ENCODE measurements at regions not wholly inside any gene's neighbourhood (a gene's known extent, or its start where the extent isn't known, plus 50 kb on each side); places are given as distances from the start of the nearest gene placed in this dataset.

DNA sequence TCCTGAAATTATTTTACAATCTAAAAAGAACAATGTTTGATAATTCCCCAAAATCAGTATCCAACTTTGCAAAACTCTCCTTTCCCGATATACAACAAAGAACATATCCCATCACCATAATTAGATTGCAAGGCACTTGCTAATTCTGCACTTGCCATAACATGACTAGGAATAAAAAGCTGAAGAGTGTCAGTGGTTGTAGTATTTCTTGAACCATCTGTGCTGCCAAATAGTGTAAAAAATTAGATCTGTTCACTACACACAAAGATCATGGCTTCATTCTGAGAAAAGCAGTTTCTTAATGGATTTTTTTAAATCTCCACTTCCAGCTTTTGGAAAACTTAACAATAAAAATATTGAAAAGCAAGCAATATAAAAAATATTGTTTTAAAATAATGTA is 259.5 kb upstream of the FAM174A start:
- no peak for ATAC-seq
- TF ChIP-seq RARB (CRISPR knock-in tag; IDR thresholded peaks at IDR 0.05) (no peak), ZNF70 (CRISPR knock-in tag; IDR thresholded peaks at IDR 0.05) (no peak)

DNA sequence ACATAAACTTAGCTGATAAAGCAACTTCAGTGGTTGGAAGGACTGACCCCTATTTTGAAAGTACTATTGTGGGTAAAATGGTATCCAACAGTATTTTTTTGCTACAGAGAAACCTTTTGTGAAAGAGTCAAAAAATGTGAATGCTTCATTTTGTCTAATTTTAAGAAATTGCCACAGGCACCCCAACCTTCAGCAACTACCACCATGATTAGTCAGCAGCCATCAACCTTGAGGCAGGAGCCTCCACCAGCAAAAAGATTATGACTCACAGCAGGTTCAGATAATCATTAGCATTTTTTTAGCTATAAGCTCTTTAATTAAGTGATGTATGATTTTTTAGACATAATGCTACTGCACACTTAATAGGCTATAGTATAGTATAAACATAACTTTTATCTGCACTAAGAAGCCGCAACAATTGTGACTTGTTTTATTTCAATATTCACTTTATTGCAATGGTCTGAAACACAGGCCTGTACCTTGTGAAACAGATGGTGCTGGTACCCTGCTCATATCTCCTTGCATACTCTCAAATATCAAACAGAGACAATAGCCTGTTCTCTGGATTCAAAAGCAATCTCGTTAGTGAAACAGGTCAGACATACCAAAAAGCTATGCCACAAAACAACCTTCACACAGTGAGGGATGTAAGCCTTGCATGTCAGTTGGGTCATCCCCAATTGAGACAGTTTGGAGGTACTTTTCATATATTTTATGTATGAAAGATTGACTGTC is 261.2 kb upstream of the FAM174A start:
- no peak for ATAC-seq

DNA sequence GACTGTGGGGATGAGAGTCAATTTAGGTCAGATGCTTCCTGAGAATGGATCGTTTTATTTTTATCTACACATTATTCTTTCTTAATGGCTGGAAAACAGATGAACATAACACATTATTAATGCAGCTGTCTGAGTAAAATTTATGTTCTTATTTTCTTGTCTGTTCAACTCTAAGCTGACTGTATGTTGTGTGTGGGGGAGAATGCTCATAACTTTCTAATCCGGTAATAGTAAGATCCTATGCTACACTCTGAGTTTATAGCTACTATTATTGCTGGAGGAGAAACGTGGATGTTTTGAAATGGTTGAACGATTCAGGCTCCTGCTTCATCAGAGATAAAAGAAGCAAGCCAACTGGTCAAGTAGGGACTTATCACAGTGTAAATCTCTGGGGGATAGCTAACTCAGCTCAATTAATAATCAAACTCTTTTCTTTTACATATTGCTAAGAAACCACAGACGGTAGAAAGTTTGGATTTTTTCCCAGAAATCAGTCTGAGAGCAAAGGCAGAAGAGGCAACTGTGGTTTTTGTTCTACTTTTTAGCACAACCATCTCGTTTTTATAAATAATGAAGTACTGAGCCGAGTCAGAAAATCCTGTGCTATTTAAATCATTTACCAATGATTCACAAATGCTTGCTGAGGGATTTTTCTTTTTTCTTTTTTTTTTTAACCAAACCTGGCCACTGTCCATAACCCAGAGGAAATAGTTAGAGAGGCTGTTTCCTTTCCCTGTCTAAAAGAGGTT is 265.0 kb upstream of the FAM174A start:
- peak; percentile 25; the same call in 1 of the 3 replicates for ATAC-seq
- no peak for TF ChIP-seq ZNF8 (CRISPR knock-in tag; IDR thresholded peaks at IDR 0.05)
- TF ChIP-seq RARB (CRISPR knock-in tag; IDR thresholded peaks at IDR 0.05), result no peak
- TF ChIP-seq ZNF565 (CRISPR knock-in tag; conservative IDR thresholded peaks at IDR 0.05; ENCODE audit: low read depth), result no peak
- no peak for TF ChIP-seq TCF4 (CRISPR knock-in tag; IDR thresholded peaks at IDR 0.05; ENCODE audit: borderline replicate concordance)
- TF ChIP-seq, protein P1, sequence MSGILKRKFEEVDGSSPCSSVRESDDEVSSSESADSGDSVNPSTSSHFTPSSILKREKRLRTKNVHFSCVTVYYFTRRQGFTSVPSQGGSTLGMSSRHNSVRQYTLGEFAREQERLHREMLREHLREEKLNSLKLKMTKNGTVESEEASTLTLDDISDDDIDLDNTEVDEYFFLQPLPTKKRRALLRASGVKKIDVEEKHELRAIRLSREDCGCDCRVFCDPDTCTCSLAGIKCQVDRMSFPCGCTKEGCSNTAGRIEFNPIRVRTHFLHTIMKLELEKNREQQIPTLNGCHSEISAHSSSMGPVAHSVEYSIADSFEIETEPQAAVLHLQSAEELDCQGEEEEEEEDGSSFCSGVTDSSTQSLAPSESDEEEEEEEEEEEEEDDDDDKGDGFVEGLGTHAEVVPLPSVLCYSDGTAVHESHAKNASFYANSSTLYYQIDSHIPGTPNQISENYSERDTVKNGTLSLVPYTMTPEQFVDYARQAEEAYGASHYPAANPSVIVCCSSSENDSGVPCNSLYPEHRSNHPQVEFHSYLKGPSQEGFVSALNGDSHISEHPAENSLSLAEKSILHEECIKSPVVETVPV (CRISPR knock-in tag; IDR thresholded peaks at IDR 0.05), result no peak
- no peak for TF ChIP-seq SNAI2 (CRISPR knock-in tag; IDR thresholded peaks at IDR 0.05)
- no peak for TF ChIP-seq ZNF70 (CRISPR knock-in tag; IDR thresholded peaks at IDR 0.05)
- TF ChIP-seq GLIS3 (CRISPR knock-in tag; IDR thresholded peaks at IDR 0.05), result no peak
- TF ChIP-seq, protein P2, sequence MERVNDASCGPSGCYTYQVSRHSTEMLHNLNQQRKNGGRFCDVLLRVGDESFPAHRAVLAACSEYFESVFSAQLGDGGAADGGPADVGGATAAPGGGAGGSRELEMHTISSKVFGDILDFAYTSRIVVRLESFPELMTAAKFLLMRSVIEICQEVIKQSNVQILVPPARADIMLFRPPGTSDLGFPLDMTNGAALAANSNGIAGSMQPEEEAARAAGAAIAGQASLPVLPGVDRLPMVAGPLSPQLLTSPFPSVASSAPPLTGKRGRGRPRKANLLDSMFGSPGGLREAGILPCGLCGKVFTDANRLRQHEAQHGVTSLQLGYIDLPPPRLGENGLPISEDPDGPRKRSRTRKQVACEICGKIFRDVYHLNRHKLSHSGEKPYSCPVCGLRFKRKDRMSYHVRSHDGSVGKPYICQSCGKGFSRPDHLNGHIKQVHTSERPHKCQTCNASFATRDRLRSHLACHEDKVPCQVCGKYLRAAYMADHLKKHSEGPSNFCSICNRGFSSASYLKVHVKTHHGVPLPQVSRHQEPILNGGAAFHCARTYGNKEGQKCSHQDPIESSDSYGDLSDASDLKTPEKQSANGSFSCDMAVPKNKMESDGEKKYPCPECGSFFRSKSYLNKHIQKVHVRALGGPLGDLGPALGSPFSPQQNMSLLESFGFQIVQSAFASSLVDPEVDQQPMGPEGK (CRISPR knock-in tag; IDR thresholded peaks at IDR 0.05; ENCODE audit: borderline replicate concordance), result no peak
- no peak for TF ChIP-seq ZC3H10 (CRISPR knock-in tag; IDR thresholded peaks at IDR 0.05)
- TF ChIP-seq ZFP3 (CRISPR knock-in tag; IDR thresholded peaks at IDR 0.05), result no peak
- no peak for TF ChIP-seq BACH2 (CRISPR knock-in tag; IDR thresholded peaks at IDR 0.05; ENCODE audit: borderline replicate concordance)
- no peak for TF ChIP-seq ZFP30 (CRISPR knock-in tag; IDR thresholded peaks at IDR 0.05)

More for the DNA sequence above, 261.2 kb upstream of the FAM174A start:
- no peak for TF ChIP-seq GLIS3 (CRISPR knock-in tag; IDR thresholded peaks at IDR 0.05)
- TF ChIP-seq PPARA (CRISPR knock-in tag; IDR thresholded peaks at IDR 0.05; ENCODE audit: borderline replicate concordance), result no peak
- TF ChIP-seq, protein P3, sequence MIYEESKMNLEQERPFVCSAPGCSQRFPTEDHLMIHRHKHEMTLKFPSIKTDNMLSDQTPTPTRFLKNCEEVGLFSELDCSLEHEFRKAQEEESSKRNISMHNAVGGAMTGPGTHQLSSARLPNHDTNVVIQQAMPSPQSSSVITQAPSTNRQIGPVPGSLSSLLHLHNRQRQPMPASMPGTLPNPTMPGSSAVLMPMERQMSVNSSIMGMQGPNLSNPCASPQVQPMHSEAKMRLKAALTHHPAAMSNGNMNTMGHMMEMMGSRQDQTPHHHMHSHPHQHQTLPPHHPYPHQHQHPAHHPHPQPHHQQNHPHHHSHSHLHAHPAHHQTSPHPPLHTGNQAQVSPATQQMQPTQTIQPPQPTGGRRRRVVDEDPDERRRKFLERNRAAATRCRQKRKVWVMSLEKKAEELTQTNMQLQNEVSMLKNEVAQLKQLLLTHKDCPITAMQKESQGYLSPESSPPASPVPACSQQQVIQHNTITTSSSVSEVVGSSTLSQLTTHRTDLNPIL (CRISPR knock-in tag; IDR thresholded peaks at IDR 0.05; ENCODE audit: low read depth), result no peak
- TF ChIP-seq ZNF70 (CRISPR knock-in tag; IDR thresholded peaks at IDR 0.05), result no peak
- TF ChIP-seq ISL1 (CRISPR knock-in tag; IDR thresholded peaks at IDR 0.05), result no peak
- no peak for TF ChIP-seq OSR1 (CRISPR knock-in tag; IDR thresholded peaks at IDR 0.05)
- no peak for TF ChIP-seq CSDC2 (CRISPR knock-in tag; IDR thresholded peaks at IDR 0.05)
- TF ChIP-seq, protein P4, sequence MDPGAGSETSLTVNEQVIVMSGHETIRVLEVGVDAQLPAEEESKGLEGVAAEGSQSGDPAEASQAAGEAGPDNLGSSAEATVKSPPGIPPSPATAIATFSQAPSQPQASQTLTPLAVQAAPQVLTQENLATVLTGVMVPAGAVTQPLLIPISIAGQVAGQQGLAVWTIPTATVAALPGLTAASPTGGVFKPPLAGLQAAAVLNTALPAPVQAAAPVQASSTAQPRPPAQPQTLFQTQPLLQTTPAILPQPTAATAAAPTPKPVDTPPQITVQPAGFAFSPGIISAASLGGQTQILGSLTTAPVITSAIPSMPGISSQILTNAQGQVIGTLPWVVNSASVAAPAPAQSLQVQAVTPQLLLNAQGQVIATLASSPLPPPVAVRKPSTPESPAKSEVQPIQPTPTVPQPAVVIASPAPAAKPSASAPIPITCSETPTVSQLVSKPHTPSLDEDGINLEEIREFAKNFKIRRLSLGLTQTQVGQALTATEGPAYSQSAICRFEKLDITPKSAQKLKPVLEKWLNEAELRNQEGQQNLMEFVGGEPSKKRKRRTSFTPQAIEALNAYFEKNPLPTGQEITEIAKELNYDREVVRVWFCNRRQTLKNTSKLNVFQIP (CRISPR knock-in tag; IDR thresholded peaks at IDR 0.05; ENCODE audit: borderline replicate concordance, low read depth), result no peak
- TF ChIP-seq ESRRG (CRISPR knock-in tag; IDR thresholded peaks at IDR 0.05), result no peak
- no peak for TF ChIP-seq BACH2 (CRISPR knock-in tag; IDR thresholded peaks at IDR 0.05; ENCODE audit: borderline replicate concordance)
- TF ChIP-seq, protein P5, sequence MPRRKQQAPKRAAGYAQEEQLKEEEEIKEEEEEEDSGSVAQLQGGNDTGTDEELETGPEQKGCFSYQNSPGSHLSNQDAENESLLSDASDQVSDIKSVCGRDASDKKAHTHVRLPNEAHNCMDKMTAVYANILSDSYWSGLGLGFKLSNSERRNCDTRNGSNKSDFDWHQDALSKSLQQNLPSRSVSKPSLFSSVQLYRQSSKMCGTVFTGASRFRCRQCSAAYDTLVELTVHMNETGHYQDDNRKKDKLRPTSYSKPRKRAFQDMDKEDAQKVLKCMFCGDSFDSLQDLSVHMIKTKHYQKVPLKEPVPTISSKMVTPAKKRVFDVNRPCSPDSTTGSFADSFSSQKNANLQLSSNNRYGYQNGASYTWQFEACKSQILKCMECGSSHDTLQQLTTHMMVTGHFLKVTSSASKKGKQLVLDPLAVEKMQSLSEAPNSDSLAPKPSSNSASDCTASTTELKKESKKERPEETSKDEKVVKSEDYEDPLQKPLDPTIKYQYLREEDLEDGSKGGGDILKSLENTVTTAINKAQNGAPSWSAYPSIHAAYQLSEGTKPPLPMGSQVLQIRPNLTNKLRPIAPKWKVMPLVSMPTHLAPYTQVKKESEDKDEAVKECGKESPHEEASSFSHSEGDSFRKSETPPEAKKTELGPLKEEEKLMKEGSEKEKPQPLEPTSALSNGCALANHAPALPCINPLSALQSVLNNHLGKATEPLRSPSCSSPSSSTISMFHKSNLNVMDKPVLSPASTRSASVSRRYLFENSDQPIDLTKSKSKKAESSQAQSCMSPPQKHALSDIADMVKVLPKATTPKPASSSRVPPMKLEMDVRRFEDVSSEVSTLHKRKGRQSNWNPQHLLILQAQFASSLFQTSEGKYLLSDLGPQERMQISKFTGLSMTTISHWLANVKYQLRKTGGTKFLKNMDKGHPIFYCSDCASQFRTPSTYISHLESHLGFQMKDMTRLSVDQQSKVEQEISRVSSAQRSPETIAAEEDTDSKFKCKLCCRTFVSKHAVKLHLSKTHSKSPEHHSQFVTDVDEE (CRISPR knock-in tag; IDR thresholded peaks at IDR 0.05), result no peak
- TF ChIP-seq RARB (CRISPR knock-in tag; IDR thresholded peaks at IDR 0.05), result no peak
- TF ChIP-seq TOX (CRISPR knock-in tag; IDR thresholded peaks at IDR 0.05; ENCODE audit: borderline replicate concordance), result no peak
- TF ChIP-seq, protein P1 (CRISPR knock-in tag; IDR thresholded peaks at IDR 0.05), result no peak
- no peak for TF ChIP-seq ZFP30 (CRISPR knock-in tag; IDR thresholded peaks at IDR 0.05)
- no peak for TF ChIP-seq TCF4 (CRISPR knock-in tag; IDR thresholded peaks at IDR 0.05; ENCODE audit: borderline replicate concordance)
- no peak for TF ChIP-seq ZFP3 (CRISPR knock-in tag; IDR thresholded peaks at IDR 0.05)
- TF ChIP-seq ZC3H10 (CRISPR knock-in tag; IDR thresholded peaks at IDR 0.05), result no peak
- no peak for TF ChIP-seq SNAI2 (CRISPR knock-in tag; IDR thresholded peaks at IDR 0.05)
- no peak for TF ChIP-seq ZNF8 (CRISPR knock-in tag; IDR thresholded peaks at IDR 0.05)

Measured in SK-N-SH treated with all-trans-retinoic acid at 6 μM for 48 hours (cell line).